ENCODE measurements at regions not wholly inside any gene's neighbourhood (a gene's known extent, or its start where the extent isn't known, plus 50 kb on each side); places are given as distances from the start of the nearest gene placed in this dataset.

DNA sequence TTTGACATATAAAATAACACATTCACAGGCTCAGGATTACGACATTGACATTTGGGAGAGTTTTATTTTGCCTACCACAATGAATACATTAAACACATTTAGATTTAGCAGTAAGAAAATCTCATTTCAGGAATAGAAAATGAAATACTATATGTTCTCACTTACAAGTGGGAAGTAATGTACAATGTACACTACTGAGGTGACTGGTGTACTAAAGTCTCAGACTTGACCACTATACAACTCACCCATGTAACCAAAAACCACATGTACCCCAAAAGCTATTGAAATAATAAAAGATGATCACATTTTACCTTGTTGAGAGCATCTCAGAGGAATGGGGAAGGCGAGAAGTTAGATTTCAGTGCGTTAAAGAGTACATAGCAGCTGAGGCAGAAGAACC, 1202.4 kb upstream of the SEMA6A start:
- POLR2A ChIA-PET: no interaction called here
- Mint-ChIP-seq H3K27me3 (ENCODE audit: insufficient read depth, unreplicated experiment) (no peaks in the 10 kb centered on the region), H3K9me3 (ENCODE audit: unreplicated experiment) (peaks cover 14% of the 10 kb centered on the region), H3K27ac (ENCODE audit: low read depth, unreplicated experiment) (no peak overlapping the region), H3K4me3 (ENCODE audit: unreplicated experiment) (no peak overlapping the region), H3K4me1 (ENCODE audit: insufficient read depth, unreplicated experiment) (no peaks in the 10 kb centered on the region), H3K36me3 (ENCODE audit: insufficient read depth, unreplicated experiment) (no peaks in the 10 kb centered on the region)
- TF ChIP-seq, protein P1, sequence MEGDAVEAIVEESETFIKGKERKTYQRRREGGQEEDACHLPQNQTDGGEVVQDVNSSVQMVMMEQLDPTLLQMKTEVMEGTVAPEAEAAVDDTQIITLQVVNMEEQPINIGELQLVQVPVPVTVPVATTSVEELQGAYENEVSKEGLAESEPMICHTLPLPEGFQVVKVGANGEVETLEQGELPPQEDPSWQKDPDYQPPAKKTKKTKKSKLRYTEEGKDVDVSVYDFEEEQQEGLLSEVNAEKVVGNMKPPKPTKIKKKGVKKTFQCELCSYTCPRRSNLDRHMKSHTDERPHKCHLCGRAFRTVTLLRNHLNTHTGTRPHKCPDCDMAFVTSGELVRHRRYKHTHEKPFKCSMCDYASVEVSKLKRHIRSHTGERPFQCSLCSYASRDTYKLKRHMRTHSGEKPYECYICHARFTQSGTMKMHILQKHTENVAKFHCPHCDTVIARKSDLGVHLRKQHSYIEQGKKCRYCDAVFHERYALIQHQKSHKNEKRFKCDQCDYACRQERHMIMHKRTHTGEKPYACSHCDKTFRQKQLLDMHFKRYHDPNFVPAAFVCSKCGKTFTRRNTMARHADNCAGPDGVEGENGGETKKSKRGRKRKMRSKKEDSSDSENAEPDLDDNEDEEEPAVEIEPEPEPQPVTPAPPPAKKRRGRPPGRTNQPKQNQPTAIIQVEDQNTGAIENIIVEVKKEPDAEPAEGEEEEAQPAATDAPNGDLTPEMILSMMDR (IDR thresholded peaks at IDR 0.05; ENCODE audit: unreplicated experiment): no peak
- intact Hi-C loops (cut with micrococcal nuclease): no loop called here
- CTCF ChIA-PET: no interaction called here
- no TSS peak for BruUV-seq (replicated peaks)
- no peak for DNase-seq (ENCODE audit: unreplicated experiment)

DNA sequence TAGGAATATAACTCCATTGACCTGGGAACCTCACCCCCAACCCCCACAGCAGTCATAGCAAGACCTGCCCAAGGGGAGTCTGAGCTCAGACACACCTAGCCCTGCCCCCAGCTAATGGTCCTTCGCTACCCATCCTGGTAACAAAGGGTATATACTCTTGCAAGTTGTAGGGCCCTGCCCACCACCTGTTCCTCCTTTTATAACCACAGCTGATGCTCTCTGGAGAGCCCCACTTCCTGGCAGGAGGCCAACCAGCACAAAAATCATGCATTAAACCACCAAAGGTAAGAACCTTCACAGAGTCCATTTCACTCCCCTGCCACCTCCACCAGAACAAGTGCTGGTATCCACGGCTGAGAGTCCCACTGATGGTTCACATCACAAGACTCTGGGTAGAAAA, 1195.3 kb upstream of the SEMA6A start:
- Mint-ChIP-seq H3K9me3 (ENCODE audit: unreplicated experiment) (peaks cover 10% of the 10 kb centered on the region), H3K27ac (ENCODE audit: low read depth, unreplicated experiment) (no peak overlapping the region), H3K4me3 (ENCODE audit: unreplicated experiment) (no peak overlapping the region), H3K27me3 (ENCODE audit: insufficient read depth, unreplicated experiment) (no peaks in the 10 kb centered on the region), H3K36me3 (ENCODE audit: insufficient read depth, unreplicated experiment) (no peaks in the 10 kb centered on the region), H3K4me1 (ENCODE audit: insufficient read depth, unreplicated experiment) (no peaks in the 10 kb centered on the region)
- ChIA-PET POLR2A (no interaction called here), CTCF (no interaction called here)
- DNase-seq (ENCODE audit: unreplicated experiment): no peak
- intact Hi-C loops (cut with micrococcal nuclease): no loop called here
- TF ChIP-seq, protein P1 (IDR thresholded peaks at IDR 0.05; ENCODE audit: unreplicated experiment): no peak
- BruUV-seq (replicated peaks): no TSS peak

DNA sequence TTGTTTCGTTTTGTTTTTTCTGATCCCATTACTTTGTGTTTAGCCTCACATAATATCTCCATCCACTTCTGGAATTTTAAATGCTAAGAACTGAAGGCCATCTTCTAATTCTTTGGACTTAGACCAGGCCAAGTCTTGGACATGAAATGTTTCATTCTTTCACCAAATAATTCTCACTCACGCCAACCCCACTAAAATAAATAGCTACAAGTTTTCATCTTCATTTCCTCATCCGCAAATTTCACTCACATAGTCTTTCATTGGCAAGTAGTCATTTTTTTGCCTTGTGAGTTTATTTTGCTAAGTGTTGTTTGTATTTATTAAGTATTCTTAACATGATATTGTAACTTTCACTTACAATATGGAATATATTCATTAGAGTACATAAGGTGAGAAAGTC, 1188.6 kb upstream of the SEMA6A start:
- Mint-ChIP-seq H3K27ac (ENCODE audit: low read depth, unreplicated experiment) (no peak overlapping the region), H3K9me3 (ENCODE audit: unreplicated experiment) (no peaks in the 10 kb centered on the region), H3K4me1 (ENCODE audit: insufficient read depth, unreplicated experiment) (no peaks in the 10 kb centered on the region), H3K36me3 (ENCODE audit: insufficient read depth, unreplicated experiment) (no peaks in the 10 kb centered on the region), H3K4me3 (ENCODE audit: unreplicated experiment) (no peak overlapping the region), H3K27me3 (ENCODE audit: insufficient read depth, unreplicated experiment) (no peaks in the 10 kb centered on the region)
- POLR2A ChIA-PET: no interaction called here
- CTCF ChIA-PET: no interaction called here
- no peak for DNase-seq (ENCODE audit: unreplicated experiment)
- TF ChIP-seq, protein P1 (IDR thresholded peaks at IDR 0.05; ENCODE audit: unreplicated experiment): no peak
- no TSS peak for BruUV-seq (replicated peaks)
- intact Hi-C loops (cut with micrococcal nuclease): no loop called here

DNA sequence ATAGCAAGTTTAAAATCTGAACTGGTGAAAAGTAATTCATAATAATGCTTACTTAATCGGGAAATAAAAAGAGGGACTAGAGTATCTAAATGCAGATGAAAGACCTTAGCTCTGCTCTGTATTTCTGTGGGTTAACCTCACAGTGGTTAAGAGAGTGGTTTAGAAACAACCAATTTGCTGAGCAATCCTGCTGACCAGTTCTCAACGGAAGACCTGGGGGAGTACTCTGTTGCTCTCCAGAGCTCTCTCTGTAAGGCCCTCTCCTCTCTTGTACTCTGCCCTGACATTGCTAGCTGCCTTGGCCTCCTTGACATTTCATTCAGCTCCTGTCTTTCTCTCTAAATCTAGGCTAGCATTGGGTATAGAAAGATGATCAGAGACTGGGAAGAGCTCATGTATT, 1186.6 kb upstream of the SEMA6A start:
- TF ChIP-seq, protein P1 (IDR thresholded peaks at IDR 0.05; ENCODE audit: unreplicated experiment): no peak
- DNase-seq (ENCODE audit: unreplicated experiment): no peak
- H3K36me3 Mint-ChIP-seq (ENCODE audit: insufficient read depth, unreplicated experiment): no peaks in the 10 kb centered on the region
- H3K9me3 Mint-ChIP-seq (ENCODE audit: unreplicated experiment): no peaks in the 10 kb centered on the region
- no peaks in the 10 kb centered on the region for H3K27me3 Mint-ChIP-seq (ENCODE audit: insufficient read depth, unreplicated experiment)
- POLR2A ChIA-PET: no interaction called here
- no peak overlapping the region for H3K27ac Mint-ChIP-seq (ENCODE audit: low read depth, unreplicated experiment)
- CTCF ChIA-PET: no interaction called here
- H3K4me3 Mint-ChIP-seq (ENCODE audit: unreplicated experiment): no peak overlapping the region
- no peaks in the 10 kb centered on the region for H3K4me1 Mint-ChIP-seq (ENCODE audit: insufficient read depth, unreplicated experiment)
- no TSS peak for BruUV-seq (replicated peaks)
- intact Hi-C loops (cut with micrococcal nuclease): no loop called here
